Mesenchymal stem cell (in vitro differentiated cells and primary cell): ENCODE measurements at regions not wholly inside any gene's neighbourhood (a gene's known extent, or its start where the extent isn't known, plus 50 kb on each side); places are given as distances from the start of the nearest gene placed in this dataset.
A peak's percentile ranks its signal among the peaks of the same experiment; 100 is the strongest.
"Not testable (repeated sequence)": the region's sequence is repeated elsewhere in the genome, so short reads cannot be mapped to it uniquely, and the experiment has no call there.

Experiments
- DNase-seq: peaks from one replicate; pipeline ENCODE4 v3.0.0-alpha.2; 2013
- H2AFZ ChIP-seq: one replicate; pipeline ENCODE4 v1.6.1; 2013; ENCODE audit warnings: low read depth, mild to moderate bottlenecking, control low read depth, inconsistent platforms, low read length, moderate library complexity
- H2AK5ac ChIP-seq: 2 replicates; pipeline ENCODE4 v1.6.1; 2013; ENCODE audit warnings: low read length, moderate library complexity, mild to moderate bottlenecking, inconsistent platforms; ENCODE audit not compliant: severe bottlenecking
- H2BK120ac ChIP-seq: one replicate; pipeline ENCODE4 v1.6.1; 2013; ENCODE audit warnings: low read depth, mild to moderate bottlenecking, inconsistent platforms, low read length, moderate library complexity
- H2BK12ac ChIP-seq, 2 experiments: one replicate each; pipeline ENCODE4 v1.6.1; 2013; ENCODE audit warnings: inconsistent platforms in 2 of 2, low read length in 2 of 2, mild to moderate bottlenecking in 2 of 2, moderate library complexity in 2 of 2, control low read depth in 1 of 2
- H2BK15ac ChIP-seq: one replicate; pipeline ENCODE4 v1.6.1; 2013; ENCODE audit warnings: mild to moderate bottlenecking, low read depth, inconsistent platforms; ENCODE audit not compliant: poor library complexity, severe bottlenecking
- H2BK5ac ChIP-seq: 2 replicates; pipeline ENCODE4 v1.6.1; 2013; ENCODE audit warnings: low read depth, mild to moderate bottlenecking, low read length, control low read depth, inconsistent platforms; ENCODE audit not compliant: poor library complexity, severe bottlenecking
- H3K14ac ChIP-seq, 2 experiments: one replicate each; pipeline ENCODE4 v1.6.1; 2013; ENCODE audit warnings: inconsistent platforms in 2 of 2, low read length in 2 of 2, control low read depth in 1 of 2, mild to moderate bottlenecking in 1 of 2, moderate library complexity in 1 of 2
- H3K18ac ChIP-seq, 2 experiments: one replicate each; pipeline ENCODE4 v1.6.1; 2013; ENCODE audit warnings: inconsistent platforms in 2 of 2, low read length in 2 of 2, control low read depth in 1 of 2, low read depth in 1 of 2, mild to moderate bottlenecking in 1 of 2
- H3K23ac ChIP-seq, 2 experiments: one replicate each; pipeline ENCODE4 v1.6.1; 2013; ENCODE audit warnings: inconsistent platforms in 2 of 2, low read length in 2 of 2, mild to moderate bottlenecking in 2 of 2, moderate library complexity in 2 of 2, control low read depth in 1 of 2
- H3K27ac ChIP-seq: 2 replicates; pipeline ENCODE4 v1.5.1; 2013; ENCODE audit warnings: mild to moderate bottlenecking, moderate library complexity, low read length, control low read depth, inconsistent platforms; ENCODE audit not compliant: poor library complexity, severe bottlenecking
- H3K27me3 ChIP-seq, 2 experiments: 2 replicates each; pipeline versions ENCODE4 v1.6.1 to v1.7.0; 2013; ENCODE audit warnings: low read length in 2 of 2, mild to moderate bottlenecking in 2 of 2, moderate library complexity in 2 of 2, control low read depth in 1 of 2, inconsistent platforms in 1 of 2; ENCODE audit not compliant: control insufficient read depth in 1 of 2, insufficient read depth in 1 of 2
- H3K36me3 ChIP-seq, 2 experiments: 2 replicates each; pipeline versions ENCODE4 v1.6.1 to v1.7.0; 2013; ENCODE audit warnings: low read length in 2 of 2, control low read depth in 1 of 2, inconsistent platforms in 1 of 2, low read depth in 1 of 2, mild to moderate bottlenecking in 1 of 2; ENCODE audit not compliant: insufficient read depth in 2 of 2, control insufficient read depth in 1 of 2
- H3K4ac ChIP-seq, 2 experiments: one replicate each; pipeline ENCODE4 v1.6.1; 2013; ENCODE audit warnings: inconsistent platforms in 2 of 2, low read length in 2 of 2, mild to moderate bottlenecking in 2 of 2, moderate library complexity in 2 of 2, control low read depth in 1 of 2, low read depth in 1 of 2
- H3K4me1 ChIP-seq: 2 replicates; pipeline ENCODE4 v1.6.1; 2013; ENCODE audit warnings: low read depth, low read length, control low read depth; ENCODE audit not compliant: control insufficient read depth, insufficient read depth
- H3K4me2 ChIP-seq: 2 replicates; pipeline ENCODE4 v1.6.1; 2013; ENCODE audit warnings: low read length, mild to moderate bottlenecking, inconsistent platforms; ENCODE audit not compliant: poor library complexity, severe bottlenecking
- H3K4me3 ChIP-seq, 2 experiments: 2 replicates each; pipeline versions ENCODE4 v1.5.1 to v1.7.0; 2013; ENCODE audit warnings: low read length in 2 of 2, mild to moderate bottlenecking in 2 of 2, control low read depth in 1 of 2, low read depth in 1 of 2; ENCODE audit not compliant: insufficient read depth in 1 of 2
- H3K79me1 ChIP-seq: replicated peaks from 2 replicates; pipeline ENCODE4 v1.6.1; 2013; ENCODE audit warnings: mild to moderate bottlenecking, control low read depth, low read length, inconsistent platforms; ENCODE audit not compliant: poor library complexity, severe bottlenecking
- H3K9ac ChIP-seq: 2 replicates; pipeline ENCODE4 v1.7.0; 2013; ENCODE audit warnings: mild to moderate bottlenecking, low read length, moderate library complexity
- H3K9me3 ChIP-seq: 2 replicates; pipeline ENCODE4 v1.7.0; 2013; ENCODE audit warnings: mild to moderate bottlenecking, low read length; ENCODE audit not compliant: control insufficient read depth
- H4K8ac ChIP-seq: one replicate; pipeline ENCODE4 v1.6.1; 2013; ENCODE audit warnings: inconsistent platforms, mild to moderate bottlenecking, low read length, moderate library complexity
- H4K91ac ChIP-seq: one replicate; pipeline ENCODE4 v1.6.1; 2013; ENCODE audit warnings: mild to moderate bottlenecking, low read length, inconsistent platforms
- WGBS: methylation state at CpG from one replicate; pipeline ENCODE4 v1.1.7; 2013; ENCODE audit warnings: mixed read lengths; 5-methylcytosine and 5-hydroxymethylcytosine counted together

GRCh38 chr20:24853916-24854315, 95.2 kb upstream of the CST7 start:
- Histone ChIP-seq H3K4me2 (no peak overlapping the region), H3K14ac (no peak overlapping the region), H3K36me3 (no peaks in the 10 kb centered on the region), H2BK120ac (no peak overlapping the region), H2BK15ac (no peak overlapping the region), H4K8ac (no peak overlapping the region), H2BK12ac (no peak overlapping the region), H3K4ac (no peak overlapping the region), H3K27ac (no peak overlapping the region), H3K4me3 (no peak overlapping the region), H2AK5ac (no peak overlapping the region), H3K18ac (no peak overlapping the region), H2BK5ac (no peak overlapping the region), H3K9ac (no peak overlapping the region), H4K91ac (no peak overlapping the region), H3K23ac (no peak overlapping the region), H2AFZ (no peak overlapping the region), H3K27me3 (peaks cover 0 to 16% of the 10 kb centered on the region in 2 experiments), H3K4me1 (no peaks in the 10 kb centered on the region), H3K9me3 (peaks cover 25% of the 10 kb centered on the region), H3K79me1 (no peaks in the 10 kb centered on the region)
- no CpG with 5 or more reads among the region's 1 CpG for WGBS
- no peak for DNase-seq

GRCh38 chr20:24855848-24856247, 93.2 kb upstream of the CST7 start:
- Histone ChIP-seq H3K18ac (no peak overlapping the region), H2BK12ac (no peak overlapping the region), H4K91ac (no peak overlapping the region), H3K27me3 (peaks cover 3 to 13% of the 10 kb centered on the region in 2 experiments), H3K4me3 (no peak overlapping the region), H3K9me3 (peaks cover 25% of the 10 kb centered on the region), H3K4me2 (no peak overlapping the region), H2BK120ac (no peak overlapping the region), H2BK15ac (no peak overlapping the region), H2AK5ac (no peak overlapping the region), H3K4me1 (no peaks in the 10 kb centered on the region), H3K36me3 (no peaks in the 10 kb centered on the region), H2BK5ac (no peak overlapping the region), H4K8ac (peak overlapping the region; percentile 2), H3K14ac (no peak overlapping the region), H3K4ac (no peak overlapping the region), H3K79me1 (no peaks in the 10 kb centered on the region), H2AFZ (no peak overlapping the region), H3K9ac (no peak overlapping the region), H3K27ac (no peak overlapping the region), H3K23ac (no peak overlapping the region)
- no peak for DNase-seq
- WGBS: 68% methylated on average over 1 of the region's 1 CpG

- not testable (repeated sequence) for DNase-seq, H4K8ac ChIP-seq, H3K23ac ChIP-seq, H2AFZ ChIP-seq, H2AK5ac ChIP-seq, H3K4me3 ChIP-seq, H3K4me1 ChIP-seq, H3K4me2 ChIP-seq, H2BK5ac ChIP-seq, H2BK12ac ChIP-seq, H2BK120ac ChIP-seq, H2BK15ac ChIP-seq, H3K36me3 ChIP-seq, H4K91ac ChIP-seq, H3K79me1 ChIP-seq, H3K27ac ChIP-seq, H3K14ac ChIP-seq, H3K9ac ChIP-seq, H3K4ac ChIP-seq, H3K18ac ChIP-seq
- Histone ChIP-seq H3K27me3 (peaks cover 8 to 19% of the 10 kb centered on the region in 2 experiments), H3K9me3 (peaks cover 25% of the 10 kb centered on the region)
- 87% methylated on average over 9 of the region's 9 CpGs for WGBS
Measured at GRCh38 chr20:24858500-24858899, 90.6 kb upstream of the CST7 start.

GRCh38 chr20:24859539-24859938, 89.5 kb upstream of the CST7 start:
- Histone ChIP-seq H3K4me3 (no peak overlapping the region), H2AFZ (no peak overlapping the region), H3K14ac (no peak overlapping the region), H2BK5ac (no peak overlapping the region), H3K36me3 (no peaks in the 10 kb centered on the region), H3K23ac (no peak overlapping the region), H3K9me3 (peaks cover 17% of the 10 kb centered on the region), H4K91ac (no peak overlapping the region), H2BK120ac (no peak overlapping the region), H3K27ac (no peak overlapping the region), H3K4me1 (no peaks in the 10 kb centered on the region), H3K27me3 (peaks cover 8 to 19% of the 10 kb centered on the region in 2 experiments), H2AK5ac (no peak overlapping the region), H2BK12ac (no peak overlapping the region), H3K4me2 (no peak overlapping the region), H3K9ac (no peak overlapping the region), H4K8ac (no peak overlapping the region), H3K18ac (no peak overlapping the region), H3K79me1 (no peaks in the 10 kb centered on the region), H3K4ac (no peak overlapping the region), H2BK15ac (no peak overlapping the region)
- WGBS: 83% methylated on average over 8 of the region's 8 CpGs
- DNase-seq: no peak
